ENCODE measurements at regions not wholly inside any gene's neighbourhood (a gene's known extent, or its start where the extent isn't known, plus 50 kb on each side); places are given as distances from the start of the nearest gene placed in this dataset.

DNA sequence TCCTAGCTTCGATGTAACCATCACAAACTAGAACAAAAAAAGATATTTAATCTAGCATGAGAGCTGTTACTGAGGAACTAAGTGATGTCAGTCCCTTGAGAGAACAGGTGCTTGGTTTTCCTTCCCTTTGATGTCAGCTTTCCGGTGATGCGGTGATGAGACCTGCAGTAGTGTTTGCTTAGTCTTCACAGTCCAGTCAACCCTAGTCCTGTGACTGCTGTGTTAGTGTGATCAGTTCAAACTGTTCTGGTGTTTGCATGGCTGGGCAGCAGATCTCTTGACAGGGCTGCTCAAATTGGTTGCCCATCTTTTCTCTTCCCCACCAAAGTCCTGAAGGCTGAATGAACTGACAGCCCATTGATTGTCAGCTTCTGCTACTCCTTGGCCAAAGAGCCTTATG, 608.6 kb upstream of the DAB2 start:
- TF ChIP-seq, protein P1, sequence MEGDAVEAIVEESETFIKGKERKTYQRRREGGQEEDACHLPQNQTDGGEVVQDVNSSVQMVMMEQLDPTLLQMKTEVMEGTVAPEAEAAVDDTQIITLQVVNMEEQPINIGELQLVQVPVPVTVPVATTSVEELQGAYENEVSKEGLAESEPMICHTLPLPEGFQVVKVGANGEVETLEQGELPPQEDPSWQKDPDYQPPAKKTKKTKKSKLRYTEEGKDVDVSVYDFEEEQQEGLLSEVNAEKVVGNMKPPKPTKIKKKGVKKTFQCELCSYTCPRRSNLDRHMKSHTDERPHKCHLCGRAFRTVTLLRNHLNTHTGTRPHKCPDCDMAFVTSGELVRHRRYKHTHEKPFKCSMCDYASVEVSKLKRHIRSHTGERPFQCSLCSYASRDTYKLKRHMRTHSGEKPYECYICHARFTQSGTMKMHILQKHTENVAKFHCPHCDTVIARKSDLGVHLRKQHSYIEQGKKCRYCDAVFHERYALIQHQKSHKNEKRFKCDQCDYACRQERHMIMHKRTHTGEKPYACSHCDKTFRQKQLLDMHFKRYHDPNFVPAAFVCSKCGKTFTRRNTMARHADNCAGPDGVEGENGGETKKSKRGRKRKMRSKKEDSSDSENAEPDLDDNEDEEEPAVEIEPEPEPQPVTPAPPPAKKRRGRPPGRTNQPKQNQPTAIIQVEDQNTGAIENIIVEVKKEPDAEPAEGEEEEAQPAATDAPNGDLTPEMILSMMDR (IDR thresholded peaks at IDR 0.05) = no peak
- no peak for TF ChIP-seq POLR2A (IDR thresholded peaks at IDR 0.05)
- H3K36me3 ChIP-seq = no peaks in the 10 kb centered on the region
- intact Hi-C loops (cut with DNase I) = no loop called here
- no peak overlapping the region for H3K27ac ChIP-seq
- 53 to 64% (median 60%) methylated on average over 3 of the region's 3 CpGs for WGBS, 4 donors
- no peaks in the 10 kb centered on the region for H3K27me3 ChIP-seq
- H3K4me1 ChIP-seq = peaks cover 0 to 9% (median 0%) of the 10 kb centered on the region in 12 donors
- no peaks in the 10 kb centered on the region for H3K9me3 ChIP-seq
- DNase-seq (no peak), ATAC-seq (no peak)
- no peak overlapping the region for H3K4me3 ChIP-seq

DNA sequence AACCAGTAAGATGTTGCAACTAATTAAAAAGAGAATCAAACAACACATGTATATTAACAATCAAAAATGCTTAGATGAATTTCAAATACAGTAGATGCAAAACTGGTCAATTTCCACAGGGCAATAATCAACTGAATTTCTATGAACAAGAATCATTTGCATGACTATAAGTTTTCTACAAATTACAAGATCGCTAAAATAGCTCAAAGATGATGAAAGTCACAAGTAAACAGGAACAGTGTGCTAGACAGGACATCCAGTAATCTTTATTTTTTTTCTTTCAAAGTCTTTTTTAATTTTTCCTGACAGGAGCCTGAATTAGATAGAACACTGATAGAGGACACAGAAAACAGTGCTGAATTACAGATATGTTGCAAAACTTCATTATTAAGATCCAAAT, 608.2 kb upstream of the DAB2 start:
- H3K4me1 ChIP-seq = peaks cover 0 to 9% (median 0%) of the 10 kb centered on the region in 12 donors

DNA sequence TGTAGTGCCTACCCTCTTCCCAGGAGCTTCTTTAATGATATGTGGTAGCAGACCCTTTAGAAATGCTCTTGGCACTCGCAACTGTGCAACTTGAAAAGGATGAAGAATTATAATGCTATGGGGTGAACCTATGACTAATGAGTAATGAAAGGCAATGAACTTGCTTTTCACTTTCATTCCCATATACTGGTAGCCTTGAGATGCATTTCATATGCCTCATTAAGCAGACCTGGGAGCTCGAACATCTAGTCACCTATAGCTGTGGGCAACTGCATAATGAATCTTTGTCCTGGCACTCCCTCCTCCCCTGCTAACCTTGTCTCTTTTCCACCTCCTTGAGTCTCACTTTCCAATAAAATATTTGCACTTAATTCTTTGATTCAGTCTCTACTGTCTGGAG, 605.9 kb upstream of the DAB2 start:
- no peak overlapping the region for H3K27ac ChIP-seq
- peaks cover 0 to 9% (median 0%) of the 10 kb centered on the region in 12 donors for H3K4me1 ChIP-seq
- no peak for DNase-seq
- intact Hi-C loops (cut with DNase I) = no loop called here
- H3K9me3 ChIP-seq = no peaks in the 10 kb centered on the region
- ATAC-seq = no peak
- H3K27me3 ChIP-seq = no peaks in the 10 kb centered on the region
- H3K4me3 ChIP-seq = no peak overlapping the region
- WGBS, 4 donors = 63 to 77% (median 75%) methylated on average over 2 of the region's 2 CpGs
- H3K36me3 ChIP-seq = no peaks in the 10 kb centered on the region
- no peak for TF ChIP-seq POLR2A (IDR thresholded peaks at IDR 0.05)
- TF ChIP-seq, protein P1 (IDR thresholded peaks at IDR 0.05) = no peak

More for the DNA sequence above, 608.2 kb upstream of the DAB2 start:
- no peak overlapping the region for H3K4me3 ChIP-seq
- 33 to 80% (median 58%) methylated on average over 1 of the region's 1 CpG for WGBS, 4 donors
- H3K27ac ChIP-seq = no peak overlapping the region
- no peaks in the 10 kb centered on the region for H3K27me3 ChIP-seq
- H3K36me3 ChIP-seq = no peaks in the 10 kb centered on the region
- intact Hi-C loops (cut with DNase I) = no loop called here
- H3K9me3 ChIP-seq = no peaks in the 10 kb centered on the region
- ATAC-seq = no peak
- TF ChIP-seq, protein P1 (IDR thresholded peaks at IDR 0.05) = no peak
- no peak for TF ChIP-seq POLR2A (IDR thresholded peaks at IDR 0.05)
- no peak for DNase-seq

DNA sequence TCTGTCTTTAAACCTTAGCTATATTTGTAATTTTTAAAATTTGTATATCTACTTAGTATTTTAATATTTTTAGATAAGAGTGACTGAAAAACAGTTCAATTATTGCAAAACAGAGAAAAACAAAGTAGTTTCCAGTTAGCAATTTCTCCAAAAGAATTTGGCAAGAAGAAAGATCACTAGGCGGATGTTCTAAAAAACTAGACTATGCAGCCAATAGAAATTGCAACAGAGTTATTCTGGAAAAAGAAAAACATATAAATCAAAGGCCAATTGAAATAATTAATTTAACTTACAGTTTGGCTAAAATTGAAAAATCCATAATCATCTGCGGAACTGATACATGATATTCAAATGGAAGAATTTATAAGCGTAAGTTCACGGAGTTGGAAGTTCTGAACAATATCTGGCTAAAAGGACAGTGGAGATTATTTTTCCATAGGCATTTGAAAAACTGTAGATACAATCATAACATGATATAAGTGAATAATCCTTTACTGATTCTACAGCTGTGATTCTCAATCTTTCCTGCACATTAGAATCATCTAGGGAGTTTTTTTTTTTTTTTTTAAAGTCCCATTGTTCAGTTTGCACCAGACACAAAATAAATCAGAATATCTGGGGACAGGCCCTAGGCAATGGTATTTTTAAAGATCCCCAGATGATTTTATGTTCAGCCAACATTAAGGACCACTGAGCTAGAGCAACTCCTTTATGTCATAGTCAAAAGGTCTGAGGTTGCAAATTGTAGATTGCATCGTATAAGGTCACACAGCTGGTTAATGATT, 605.1 kb upstream of the DAB2 start:
- WGBS, 4 donors = 81 to 86% (median 84%) methylated on average over 5 of the region's 5 CpGs
- H3K4me1 ChIP-seq = peaks cover 0 to 9% (median 0%) of the 10 kb centered on the region in 12 donors
- H3K4me3 ChIP-seq = no peak overlapping the region
- no peaks in the 10 kb centered on the region for H3K36me3 ChIP-seq
- no peaks in the 10 kb centered on the region for H3K27me3 ChIP-seq
- DNase-seq (no peak), ATAC-seq (no peak)
- H3K27ac ChIP-seq = no peak overlapping the region
- intact Hi-C loops (cut with DNase I) = loop anchor here in 1 of 10 donors (5.0 kb wide), 1 partner anchor 657 kb away; no protein-coding TSS in a partner anchor
- TF ChIP-seq POLR2A (IDR thresholded peaks at IDR 0.05) = no peak
- TF ChIP-seq, protein P1 (IDR thresholded peaks at IDR 0.05) = no peak
- H3K9me3 ChIP-seq = no peaks in the 10 kb centered on the region

Data from heart left ventricle (tissue), 16 donors.